Neutrophil (primary cell): ENCODE measurements at regions not wholly inside any gene's neighbourhood (a gene's known extent, or its start where the extent isn't known, plus 50 kb on each side); places are given as distances from the start of the nearest gene placed in this dataset.
"Not testable (repeated sequence)": the region's sequence is repeated elsewhere in the genome, so short reads cannot be mapped to it uniquely, and the experiment has no call there.

Source experiments
- H3K27ac ChIP-seq: fragments of 200-600 bp; sonication (generic); 2 replicates; pipeline ENCODE4 v1.5.1; 2016; ENCODE audit warnings: mild to moderate bottlenecking, moderate library complexity
- H3K27me3 ChIP-seq: fragments of 200-600 bp; sonication (generic); 2 replicates; pipeline ENCODE4 v1.6.0; 2016; ENCODE audit warnings: mild to moderate bottlenecking
- H3K36me3 ChIP-seq: fragments of 200-600 bp; sonication (generic); 2 replicates; pipeline ENCODE4 v1.5.1; 2017
- H3K4me1 ChIP-seq, 2 experiments: fragments of 200-600 bp in 1 of 2; sonication (generic) in 1 of 2; 1 replicate in 1 of 2; 2 replicates in 1 of 2; pipeline versions ENCODE4 v1.5.1 to v1.6.1; 2013 to 2016; ENCODE audit warnings: low read depth in 1 of 2, low read length in 1 of 2, mild to moderate bottlenecking in 1 of 2, moderate library complexity in 1 of 2; ENCODE audit not compliant: control insufficient read depth in 1 of 2, insufficient read depth in 1 of 2
- H3K4me3 ChIP-seq, 2 experiments: fragments of 200-600 bp in 1 of 2; sonication (generic) in 1 of 2; 1 replicate in 1 of 2; 2 replicates in 1 of 2; pipeline ENCODE4 v1.5.1; 2013 to 2016; ENCODE audit warnings: low read depth in 1 of 2, low read length in 1 of 2, mild to moderate bottlenecking in 1 of 2, moderate library complexity in 1 of 2
- H3K9me3 ChIP-seq: fragments of 200-600 bp; sonication (generic); 2 replicates; pipeline ENCODE4 v1.5.1; 2016
- TF ChIP-seq, protein P1 (sequence below): fragments of 200-600 bp; sonication (generic); IDR thresholded peaks from 2 replicates; pipeline ENCODE4 v1.5.1; 2016; ENCODE audit warnings: antibody characterized with exemption

GRCh38 chr12:91706466-91706865, 439.2 kb downstream of the BTG1 start:
- Histone ChIP-seq H3K36me3 (no peaks in the 10 kb centered on the region), H3K27ac (no peak overlapping the region), H3K27me3 (no peaks in the 10 kb centered on the region), H3K9me3 (no peaks in the 10 kb centered on the region), H3K4me3 (no peak overlapping the region), H3K4me1 (no peaks in the 10 kb centered on the region)
- TF ChIP-seq, protein P1, sequence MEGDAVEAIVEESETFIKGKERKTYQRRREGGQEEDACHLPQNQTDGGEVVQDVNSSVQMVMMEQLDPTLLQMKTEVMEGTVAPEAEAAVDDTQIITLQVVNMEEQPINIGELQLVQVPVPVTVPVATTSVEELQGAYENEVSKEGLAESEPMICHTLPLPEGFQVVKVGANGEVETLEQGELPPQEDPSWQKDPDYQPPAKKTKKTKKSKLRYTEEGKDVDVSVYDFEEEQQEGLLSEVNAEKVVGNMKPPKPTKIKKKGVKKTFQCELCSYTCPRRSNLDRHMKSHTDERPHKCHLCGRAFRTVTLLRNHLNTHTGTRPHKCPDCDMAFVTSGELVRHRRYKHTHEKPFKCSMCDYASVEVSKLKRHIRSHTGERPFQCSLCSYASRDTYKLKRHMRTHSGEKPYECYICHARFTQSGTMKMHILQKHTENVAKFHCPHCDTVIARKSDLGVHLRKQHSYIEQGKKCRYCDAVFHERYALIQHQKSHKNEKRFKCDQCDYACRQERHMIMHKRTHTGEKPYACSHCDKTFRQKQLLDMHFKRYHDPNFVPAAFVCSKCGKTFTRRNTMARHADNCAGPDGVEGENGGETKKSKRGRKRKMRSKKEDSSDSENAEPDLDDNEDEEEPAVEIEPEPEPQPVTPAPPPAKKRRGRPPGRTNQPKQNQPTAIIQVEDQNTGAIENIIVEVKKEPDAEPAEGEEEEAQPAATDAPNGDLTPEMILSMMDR, result no peak

GRCh38 chr12:91704446-91704845, 441.2 kb downstream of the BTG1 start:
- Histone ChIP-seq H3K4me3 (no peak overlapping the region), H3K9me3 (no peaks in the 10 kb centered on the region), H3K36me3 (no peaks in the 10 kb centered on the region)

GRCh38 chr12:91703491-91704283, 442.0 kb downstream of the BTG1 start:
- Histone ChIP-seq H3K27ac (no peak overlapping the region), H3K36me3 (no peaks in the 10 kb centered on the region), H3K9me3 (no peaks in the 10 kb centered on the region), H3K4me3 (no peak overlapping the region), H3K4me1 (no peaks in the 10 kb centered on the region), H3K27me3 (no peaks in the 10 kb centered on the region)
- TF ChIP-seq, protein P1, result no peak

More at GRCh38 chr12:91704446-91704845, 441.2 kb downstream of the BTG1 start:
- Histone ChIP-seq H3K4me1 (no peaks in the 10 kb centered on the region), H3K27me3 (no peaks in the 10 kb centered on the region), H3K27ac (no peak overlapping the region)
- TF ChIP-seq, protein P1, result no peak

DNA sequence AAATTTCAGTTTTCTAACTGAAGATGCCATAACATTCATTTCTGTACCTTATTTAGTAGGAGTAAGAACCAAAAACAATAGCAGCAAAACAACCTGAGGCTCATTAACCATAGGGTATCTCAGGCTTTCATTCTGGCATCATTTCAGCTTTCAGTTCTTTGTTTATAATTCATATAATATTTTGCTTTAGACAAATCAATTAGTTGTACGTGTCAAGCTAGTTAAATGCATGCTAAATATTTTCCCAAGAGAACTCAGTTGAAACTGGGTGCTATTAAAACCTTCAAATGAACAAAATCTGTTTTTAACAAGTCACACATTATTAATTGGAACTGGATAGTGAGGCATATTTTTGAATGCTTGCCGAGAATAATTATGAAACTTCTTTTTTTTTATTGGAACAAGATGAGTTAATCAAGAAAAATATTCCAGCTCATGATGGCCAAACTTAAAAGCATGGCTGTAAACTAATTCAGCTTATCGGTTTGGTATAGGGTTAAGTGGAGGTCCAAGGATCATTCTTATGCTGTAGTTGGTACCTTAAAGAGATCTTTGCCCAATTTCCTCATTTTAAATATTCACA, 442.7 kb downstream of the BTG1 start:
- Histone ChIP-seq H3K4me1 (no peaks in the 10 kb centered on the region), H3K9me3 (no peaks in the 10 kb centered on the region)

GRCh38 chr12:91695964-91696363, 449.7 kb downstream of the BTG1 start:
- Histone ChIP-seq H3K27me3 (no peaks in the 10 kb centered on the region), H3K9me3 (no peaks in the 10 kb centered on the region), H3K27ac (no peak overlapping the region), H3K4me3 (no peak overlapping the region), H3K4me1 (no peaks in the 10 kb centered on the region), H3K36me3 (no peaks in the 10 kb centered on the region)
- TF ChIP-seq, protein P1, result no peak

More for the DNA sequence above, 442.7 kb downstream of the BTG1 start:
- Histone ChIP-seq H3K4me3 (no peak overlapping the region), H3K36me3 (no peaks in the 10 kb centered on the region), H3K27ac (no peak overlapping the region), H3K27me3 (no peaks in the 10 kb centered on the region)
- TF ChIP-seq, protein P1, result no peak

GRCh38 chr12:91695406-91695805, 450.2 kb downstream of the BTG1 start:
- not testable (repeated sequence) for H3K27me3 ChIP-seq, H3K4me1 ChIP-seq, H3K9me3 ChIP-seq, H3K27ac ChIP-seq, H3K36me3 ChIP-seq, H3K4me3 ChIP-seq
